ENCODE measurements at regions not wholly inside any gene's neighbourhood (a gene's known extent, or its start where the extent isn't known, plus 50 kb on each side); places are given as distances from the start of the nearest gene placed in this dataset.

- no peak for TF ChIP-seq POLR2AphosphoS5 (IDR thresholded peaks at IDR 0.05; ENCODE audit: control insufficient read depth, insufficient read depth, low read depth, low read length)
- no peak for TF ChIP-seq GATA2 (CRISPR knock-in tag; IDR thresholded peaks at IDR 0.05)
- TF ChIP-seq MEF2D (tag; conservative IDR thresholded peaks at IDR 0.05; ENCODE audit: low read depth), result no peak
- no peak for TF ChIP-seq SNIP1 (IDR thresholded peaks at IDR 0.05; ENCODE audit: low read depth)
- no peak for TF ChIP-seq ZBTB12 (CRISPR knock-in tag; IDR thresholded peaks at IDR 0.05)
- TF ChIP-seq MAX (CRISPR knock-in tag; IDR thresholded peaks at IDR 0.05), result no peak
- no peak for TF ChIP-seq KLF13 (tag; IDR thresholded peaks at IDR 0.05; ENCODE audit: borderline replicate concordance, low read depth)
- no peak for TF ChIP-seq ETS1 (conservative IDR thresholded peaks at IDR 0.05; ENCODE audit: control insufficient read depth, low read depth, low read length)
Measured at GRCh38 chr5:176133289-176133870, 104.8 kb upstream of the SIMC1 start.
